HEK293 (cell line): ENCODE measurements at regions not wholly inside any gene's neighbourhood (a gene's known extent, or its start where the extent isn't known, plus 50 kb on each side); places are given as distances from the start of the nearest gene placed in this dataset.
"Not testable (repeated sequence)": the region's sequence is repeated elsewhere in the genome, so short reads cannot be mapped to it uniquely, and the experiment has no call there.

Experiments
- CTCF ChIA-PET: fragments of 350-600 bp; formaldehyde crosslinking; extraction: SDS; loops from one replicate; lab custom pipeline; 2021; ENCODE audit warnings: antibody characterized with exemption; lab: Yijun Ruan, JAX
- POLR2A ChIA-PET: fragments of 300-600 bp; formaldehyde crosslinking; extraction: SDS; loops from one replicate; lab custom pipeline; 2020; ENCODE audit warnings: antibody characterized with exemption, inconsistent platforms; lab: Yijun Ruan, JAX
- H3K27ac ChIP-seq: fragments of 200-500 bp; sonication (Bioruptor generic); 2 replicates; pipeline ENCODE4 v1.5.1; 2014; ENCODE audit warnings: low read depth, low read length, control low read depth, inconsistent platforms; ENCODE audit errors: extremely low read depth
- H3K36me3 ChIP-seq, 2 experiments: fragments of 200-500 bp in 1 of 2; sonication (Bioruptor generic) in 1 of 2; 1 replicate in 1 of 2; 2 replicates in 1 of 2; pipeline ENCODE4 v1.5.1; 2014 to 2017; ENCODE audit warnings: inconsistent platforms in 2 of 2, low read length in 2 of 2; ENCODE audit not compliant: control insufficient read depth in 2 of 2, insufficient read depth in 1 of 2
- H3K4me1 ChIP-seq: fragments of 200-500 bp; sonication (Bioruptor generic); 2 replicates; pipeline ENCODE4 v1.5.1; 2014; ENCODE audit warnings: mild to moderate bottlenecking, low read length, inconsistent platforms; ENCODE audit not compliant: control insufficient read depth, insufficient read depth
- H3K4me3 ChIP-seq: 2 replicates; pipeline ENCODE4 v1.5.1; 2011; ENCODE audit warnings: low read depth, mild to moderate bottlenecking, control low read depth, low read length, moderate library complexity
- H3K9me3 ChIP-seq: fragments of 200-500 bp; sonication (Bioruptor generic); 2 replicates; pipeline ENCODE4 v1.5.1; 2014; ENCODE audit warnings: low read depth, low read length, inconsistent platforms; ENCODE audit not compliant: control insufficient read depth, insufficient read depth
- ZBTB1 ChIP-seq: fragments of 450-650 bp; formaldehyde crosslinking; IDR thresholded peaks from 2 replicates; pipeline ENCODE4 v1.5.1; 2016; ENCODE audit warnings: missing biosample characterization, missing genetic modification characterization
- ZBTB8A ChIP-seq: fragments of 450-650 bp; formaldehyde crosslinking; IDR thresholded peaks from 2 replicates; pipeline ENCODE4 v1.5.1; 2016; ENCODE audit warnings: missing biosample characterization, missing genetic modification characterization
- ZNF121 ChIP-seq: fragments of 450-650 bp; formaldehyde crosslinking; IDR thresholded peaks from 2 replicates; pipeline ENCODE4 v1.5.1; 2016; ENCODE audit warnings: missing biosample characterization, missing genetic modification characterization
- ZNF140 ChIP-seq: fragments of 450-650 bp; formaldehyde crosslinking; IDR thresholded peaks from 2 replicates; pipeline ENCODE4 v1.5.1; 2016; ENCODE audit warnings: missing biosample characterization, missing genetic modification characterization
- ZNF146 ChIP-seq: fragments of 450-650 bp; formaldehyde crosslinking; IDR thresholded peaks from 2 replicates; pipeline ENCODE4 v1.5.1; 2016; ENCODE audit warnings: missing biosample characterization, missing genetic modification characterization
- ZNF394 ChIP-seq: fragments of 450-650 bp; formaldehyde crosslinking; IDR thresholded peaks from 2 replicates; pipeline ENCODE4 v1.5.1; 2016; ENCODE audit warnings: missing biosample characterization, missing genetic modification characterization, mild to moderate bottlenecking, moderate library complexity, borderline replicate concordance
- ZNF426 ChIP-seq: fragments of 450-650 bp; formaldehyde crosslinking; IDR thresholded peaks from 2 replicates; pipeline ENCODE4 v1.5.1; 2017; ENCODE audit warnings: missing biosample characterization, missing genetic modification characterization, mild to moderate bottlenecking, inconsistent platforms, moderate library complexity
- ZNF510 ChIP-seq: fragments of 450-650 bp; formaldehyde crosslinking; IDR thresholded peaks from 2 replicates; pipeline ENCODE4 v1.5.1; 2018; ENCODE audit warnings: mild to moderate bottlenecking, missing genetic modification characterization, missing biosample characterization; ENCODE audit not compliant: insufficient replicate concordance
- ZNF529 ChIP-seq: fragments of 450-650 bp; formaldehyde crosslinking; IDR thresholded peaks from 2 replicates; pipeline ENCODE4 v1.5.1; 2017; ENCODE audit warnings: missing genetic modification characterization, missing biosample characterization; ENCODE audit not compliant: insufficient replicate concordance
- ZNF555 ChIP-seq: fragments of 450-650 bp; formaldehyde crosslinking; conservative IDR thresholded peaks from 2 replicates; pipeline ENCODE4 v1.5.1; 2017; ENCODE audit warnings: missing biosample characterization, mild to moderate bottlenecking, missing genetic modification characterization, inconsistent platforms
- ZNF558 ChIP-seq: fragments of 450-650 bp; formaldehyde crosslinking; IDR thresholded peaks from 2 replicates; pipeline ENCODE4 v1.5.1; 2016; ENCODE audit warnings: missing biosample characterization, missing genetic modification characterization
- ZNF560 ChIP-seq: fragments of 450-650 bp; formaldehyde crosslinking; IDR thresholded peaks from 2 replicates; pipeline ENCODE4 v1.5.1; 2017; ENCODE audit warnings: missing biosample characterization, missing genetic modification characterization, borderline replicate concordance
- ZNF561 ChIP-seq: fragments of 450-650 bp; IDR thresholded peaks from 2 replicates; pipeline ENCODE4 v1.5.1; 2018; ENCODE audit warnings: missing biosample characterization, missing genetic modification characterization, borderline replicate concordance
- ZNF654 ChIP-seq: fragments of 450-650 bp; formaldehyde crosslinking; IDR thresholded peaks from 2 replicates; pipeline ENCODE4 v1.5.1; 2016; ENCODE audit warnings: low read depth, missing biosample characterization, missing genetic modification characterization
- ZNF677 ChIP-seq: fragments of 450-650 bp; IDR thresholded peaks from 2 replicates; pipeline ENCODE4 v1.5.0; 2018; ENCODE audit warnings: missing biosample characterization, mild to moderate bottlenecking, missing genetic modification characterization, moderate library complexity
- TF ChIP-seq, protein P1 (sequence below): fragments of 450-650 bp; formaldehyde crosslinking; IDR thresholded peaks from 2 replicates; pipeline ENCODE4 v1.5.1; 2016; ENCODE audit warnings: missing biosample characterization, missing genetic modification characterization
- TF ChIP-seq, protein P2 (sequence below): fragments of 450-650 bp; formaldehyde crosslinking; IDR thresholded peaks from 2 replicates; pipeline ENCODE4 v1.5.1; 2016; ENCODE audit warnings: missing biosample characterization, missing genetic modification characterization
- TF ChIP-seq, protein P3 (sequence below): fragments of 450-650 bp; formaldehyde crosslinking; IDR thresholded peaks from 2 replicates; pipeline ENCODE4 v1.5.1; 2016; ENCODE audit warnings: missing biosample characterization, missing genetic modification characterization
- TF ChIP-seq, protein P4 (sequence below): fragments of 450-650 bp; formaldehyde crosslinking; IDR thresholded peaks from 2 replicates; pipeline ENCODE4 v1.5.1; 2016; ENCODE audit warnings: missing biosample characterization, missing genetic modification characterization, low read depth
- TF ChIP-seq, protein P5 (sequence below): fragments of 450-650 bp; formaldehyde crosslinking; IDR thresholded peaks from 2 replicates; pipeline ENCODE4 v1.5.1; 2016; ENCODE audit warnings: missing biosample characterization, missing genetic modification characterization
- TF ChIP-seq, protein P6 (sequence below): fragments of 450-650 bp; formaldehyde crosslinking; IDR thresholded peaks from 2 replicates; pipeline ENCODE4 v1.5.1; 2016; ENCODE audit warnings: missing biosample characterization, missing genetic modification characterization

DNA sequence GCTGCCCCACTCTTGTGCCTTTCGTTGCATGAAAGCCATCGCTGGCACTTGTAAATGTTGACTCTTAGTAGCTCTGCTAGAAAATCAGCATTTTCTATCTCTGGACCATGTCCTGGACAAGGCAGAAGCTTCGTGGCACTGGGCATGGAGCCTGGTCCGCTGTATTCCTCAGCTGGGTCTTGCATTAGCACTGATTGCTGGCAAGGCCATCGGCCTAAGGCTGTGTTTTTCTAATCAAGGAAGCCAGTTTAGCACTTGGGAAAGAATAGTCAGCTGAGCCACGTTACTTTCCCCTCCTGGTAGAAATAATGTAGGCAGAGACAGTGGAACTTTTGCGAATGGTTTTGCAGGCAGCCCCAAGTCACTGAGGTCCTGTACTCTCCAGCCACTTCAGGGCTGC, 180.2 kb upstream of the EOLA2 start (continued):
- TF ChIP-seq, protein P1, sequence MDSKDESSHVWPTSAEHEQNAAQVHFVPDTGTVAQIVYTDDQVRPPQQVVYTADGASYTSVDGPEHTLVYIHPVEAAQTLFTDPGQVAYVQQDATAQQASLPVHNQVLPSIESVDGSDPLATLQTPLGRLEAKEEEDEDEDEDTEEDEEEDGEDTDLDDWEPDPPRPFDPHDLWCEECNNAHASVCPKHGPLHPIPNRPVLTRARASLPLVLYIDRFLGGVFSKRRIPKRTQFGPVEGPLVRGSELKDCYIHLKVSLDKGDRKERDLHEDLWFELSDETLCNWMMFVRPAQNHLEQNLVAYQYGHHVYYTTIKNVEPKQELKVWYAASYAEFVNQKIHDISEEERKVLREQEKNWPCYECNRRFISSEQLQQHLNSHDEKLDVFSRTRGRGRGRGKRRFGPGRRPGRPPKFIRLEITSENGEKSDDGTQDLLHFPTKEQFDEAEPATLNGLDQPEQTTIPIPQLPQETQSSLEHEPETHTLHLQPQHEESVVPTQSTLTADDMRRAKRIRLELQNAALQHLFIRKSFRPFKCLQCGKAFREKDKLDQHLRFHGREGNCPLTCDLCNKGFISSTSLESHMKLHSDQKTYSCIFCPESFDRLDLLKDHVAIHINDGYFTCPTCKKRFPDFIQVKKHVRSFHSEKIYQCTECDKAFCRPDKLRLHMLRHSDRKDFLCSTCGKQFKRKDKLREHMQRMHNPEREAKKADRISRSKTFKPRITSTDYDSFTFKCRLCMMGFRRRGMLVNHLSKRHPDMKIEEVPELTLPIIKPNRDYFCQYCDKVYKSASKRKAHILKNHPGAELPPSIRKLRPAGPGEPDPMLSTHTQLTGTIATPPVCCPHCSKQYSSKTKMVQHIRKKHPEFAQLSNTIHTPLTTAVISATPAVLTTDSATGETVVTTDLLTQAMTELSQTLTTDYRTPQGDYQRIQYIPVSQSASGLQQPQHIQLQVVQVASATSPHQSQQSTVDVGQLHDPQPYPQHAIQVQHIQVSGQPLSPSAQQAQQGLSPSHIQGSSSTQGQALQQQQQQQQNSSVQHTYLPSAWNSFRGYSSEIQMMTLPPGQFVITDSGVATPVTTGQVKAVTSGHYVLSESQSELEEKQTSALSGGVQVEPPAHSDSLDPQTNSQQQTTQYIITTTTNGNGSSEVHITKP (tag by site-specific recombination), result no peak
- TF ChIP-seq, protein P2, sequence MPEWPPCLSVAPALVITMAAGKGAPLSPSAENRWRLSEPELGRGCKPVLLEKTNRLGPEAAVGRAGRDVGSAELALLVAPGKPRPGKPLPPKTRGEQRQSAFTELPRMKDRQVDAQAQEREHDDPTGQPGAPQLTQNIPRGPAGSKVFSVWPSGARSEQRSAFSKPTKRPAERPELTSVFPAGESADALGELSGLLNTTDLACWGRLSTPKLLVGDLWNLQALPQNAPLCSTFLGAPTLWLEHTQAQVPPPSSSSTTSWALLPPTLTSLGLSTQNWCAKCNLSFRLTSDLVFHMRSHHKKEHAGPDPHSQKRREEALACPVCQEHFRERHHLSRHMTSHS (tag by site-specific recombination), result no peak
- no peak for TF ChIP-seq ZNF677 (tag by site-specific recombination)
- TF ChIP-seq, protein P3, sequence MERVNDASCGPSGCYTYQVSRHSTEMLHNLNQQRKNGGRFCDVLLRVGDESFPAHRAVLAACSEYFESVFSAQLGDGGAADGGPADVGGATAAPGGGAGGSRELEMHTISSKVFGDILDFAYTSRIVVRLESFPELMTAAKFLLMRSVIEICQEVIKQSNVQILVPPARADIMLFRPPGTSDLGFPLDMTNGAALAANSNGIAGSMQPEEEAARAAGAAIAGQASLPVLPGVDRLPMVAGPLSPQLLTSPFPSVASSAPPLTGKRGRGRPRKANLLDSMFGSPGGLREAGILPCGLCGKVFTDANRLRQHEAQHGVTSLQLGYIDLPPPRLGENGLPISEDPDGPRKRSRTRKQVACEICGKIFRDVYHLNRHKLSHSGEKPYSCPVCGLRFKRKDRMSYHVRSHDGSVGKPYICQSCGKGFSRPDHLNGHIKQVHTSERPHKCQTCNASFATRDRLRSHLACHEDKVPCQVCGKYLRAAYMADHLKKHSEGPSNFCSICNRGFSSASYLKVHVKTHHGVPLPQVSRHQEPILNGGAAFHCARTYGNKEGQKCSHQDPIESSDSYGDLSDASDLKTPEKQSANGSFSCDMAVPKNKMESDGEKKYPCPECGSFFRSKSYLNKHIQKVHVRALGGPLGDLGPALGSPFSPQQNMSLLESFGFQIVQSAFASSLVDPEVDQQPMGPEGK (tag by site-specific recombination), result no peak
- TF ChIP-seq, protein P4, sequence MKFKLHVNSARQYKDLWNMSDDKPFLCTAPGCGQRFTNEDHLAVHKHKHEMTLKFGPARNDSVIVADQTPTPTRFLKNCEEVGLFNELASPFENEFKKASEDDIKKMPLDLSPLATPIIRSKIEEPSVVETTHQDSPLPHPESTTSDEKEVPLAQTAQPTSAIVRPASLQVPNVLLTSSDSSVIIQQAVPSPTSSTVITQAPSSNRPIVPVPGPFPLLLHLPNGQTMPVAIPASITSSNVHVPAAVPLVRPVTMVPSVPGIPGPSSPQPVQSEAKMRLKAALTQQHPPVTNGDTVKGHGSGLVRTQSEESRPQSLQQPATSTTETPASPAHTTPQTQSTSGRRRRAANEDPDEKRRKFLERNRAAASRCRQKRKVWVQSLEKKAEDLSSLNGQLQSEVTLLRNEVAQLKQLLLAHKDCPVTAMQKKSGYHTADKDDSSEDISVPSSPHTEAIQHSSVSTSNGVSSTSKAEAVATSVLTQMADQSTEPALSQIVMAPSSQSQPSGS (tag by site-specific recombination), result no peak
- TF ChIP-seq, all 188 proteins: peak for 0

DNA sequence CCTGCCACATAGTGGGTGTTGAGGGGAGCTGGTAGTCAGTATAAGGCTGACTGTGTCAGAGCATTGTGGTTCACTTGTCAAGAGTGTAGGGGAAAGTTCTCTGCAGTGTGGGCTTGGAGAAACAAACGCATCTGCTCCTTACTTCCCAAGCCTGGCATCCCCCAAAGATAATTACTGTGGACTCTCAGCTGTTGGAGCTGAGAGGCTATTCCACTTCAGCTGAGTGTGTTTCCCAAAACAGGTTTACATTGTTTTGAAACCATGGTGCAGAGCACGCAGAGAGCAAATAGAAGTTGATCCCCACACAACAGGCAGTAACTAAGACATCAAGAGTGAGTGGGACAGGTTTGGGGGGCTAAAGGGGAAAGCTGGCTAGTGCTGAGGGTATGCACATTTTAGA, 181.0 kb upstream of the EOLA2 start:
- Histone ChIP-seq H3K9me3 (no peaks in the 10 kb centered on the region), H3K27ac (no peak overlapping the region), H3K4me3 (no peak overlapping the region), H3K36me3 (no peaks in the 10 kb centered on the region), H3K4me1 (no peaks in the 10 kb centered on the region)
- CTCF ChIA-PET, result no interaction called here
- no peak for TF ChIP-seq ZNF146 (tag by site-specific recombination)
- TF ChIP-seq ZNF561 (tag by site-specific recombination), result no peak
- TF ChIP-seq ZNF121 (tag by site-specific recombination), result no peak
- POLR2A ChIA-PET, result no interaction called here

DNA sequence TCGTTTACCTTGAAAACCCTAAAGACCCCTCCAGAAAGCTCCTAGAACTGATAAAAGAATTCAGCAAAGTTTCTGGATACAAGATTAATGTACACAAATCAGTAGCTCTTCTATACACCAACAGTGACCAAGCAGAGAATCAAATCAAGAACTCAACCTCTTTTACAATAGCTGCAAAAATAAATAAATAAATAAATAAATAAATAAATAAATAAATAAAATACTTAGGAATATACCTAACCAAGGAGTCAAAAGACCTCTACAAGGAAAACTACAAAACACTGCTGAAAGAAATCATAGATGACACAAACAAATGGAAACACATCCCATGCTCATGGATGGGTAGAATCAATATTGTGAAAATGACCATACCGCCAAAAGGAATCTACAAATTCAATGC, 186.8 kb upstream of the EOLA2 start:
- H3K4me1 ChIP-seq, POLR2A ChIA-PET, CTCF ChIA-PET, H3K9me3 ChIP-seq, H3K27ac ChIP-seq, H3K36me3 ChIP-seq, H3K4me3 ChIP-seq: not testable (repeated sequence)
- TF ChIP-seq ZNF560 (tag by site-specific recombination) (peak; percentile 51; the same call in 1 of the 2 replicates), ZNF555 (tag by site-specific recombination) (peak; percentile 92), ZNF510 (tag by site-specific recombination) (peak; percentile 51), ZNF558 (tag by site-specific recombination) (0 out of 2 replicates have a peak, but pooled peaks have one; percentile 16), ZNF426 (tag by site-specific recombination) (peak; percentile 93), ZNF394 (peak; percentile 88; the same call in 1 of the 2 replicates), ZBTB8A (tag by site-specific recombination) (peak; percentile 63), ZNF654 (tag by site-specific recombination) (peak; percentile 38), ZBTB1 (0 out of 2 replicates have a peak, but pooled peaks have one; percentile 25), ZNF140 (tag by site-specific recombination) (peak; percentile 80; the same call in 1 of the 2 replicates), ZNF529 (tag by site-specific recombination) (peak; percentile 57)
- TF ChIP-seq, protein P5, sequence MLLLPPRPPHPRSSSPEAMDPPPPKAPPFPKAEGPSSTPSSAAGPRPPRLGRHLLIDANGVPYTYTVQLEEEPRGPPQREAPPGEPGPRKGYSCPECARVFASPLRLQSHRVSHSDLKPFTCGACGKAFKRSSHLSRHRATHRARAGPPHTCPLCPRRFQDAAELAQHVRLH, result peak; percentile 61; the same call in 1 of the 2 replicates
- TF ChIP-seq, protein P6, sequence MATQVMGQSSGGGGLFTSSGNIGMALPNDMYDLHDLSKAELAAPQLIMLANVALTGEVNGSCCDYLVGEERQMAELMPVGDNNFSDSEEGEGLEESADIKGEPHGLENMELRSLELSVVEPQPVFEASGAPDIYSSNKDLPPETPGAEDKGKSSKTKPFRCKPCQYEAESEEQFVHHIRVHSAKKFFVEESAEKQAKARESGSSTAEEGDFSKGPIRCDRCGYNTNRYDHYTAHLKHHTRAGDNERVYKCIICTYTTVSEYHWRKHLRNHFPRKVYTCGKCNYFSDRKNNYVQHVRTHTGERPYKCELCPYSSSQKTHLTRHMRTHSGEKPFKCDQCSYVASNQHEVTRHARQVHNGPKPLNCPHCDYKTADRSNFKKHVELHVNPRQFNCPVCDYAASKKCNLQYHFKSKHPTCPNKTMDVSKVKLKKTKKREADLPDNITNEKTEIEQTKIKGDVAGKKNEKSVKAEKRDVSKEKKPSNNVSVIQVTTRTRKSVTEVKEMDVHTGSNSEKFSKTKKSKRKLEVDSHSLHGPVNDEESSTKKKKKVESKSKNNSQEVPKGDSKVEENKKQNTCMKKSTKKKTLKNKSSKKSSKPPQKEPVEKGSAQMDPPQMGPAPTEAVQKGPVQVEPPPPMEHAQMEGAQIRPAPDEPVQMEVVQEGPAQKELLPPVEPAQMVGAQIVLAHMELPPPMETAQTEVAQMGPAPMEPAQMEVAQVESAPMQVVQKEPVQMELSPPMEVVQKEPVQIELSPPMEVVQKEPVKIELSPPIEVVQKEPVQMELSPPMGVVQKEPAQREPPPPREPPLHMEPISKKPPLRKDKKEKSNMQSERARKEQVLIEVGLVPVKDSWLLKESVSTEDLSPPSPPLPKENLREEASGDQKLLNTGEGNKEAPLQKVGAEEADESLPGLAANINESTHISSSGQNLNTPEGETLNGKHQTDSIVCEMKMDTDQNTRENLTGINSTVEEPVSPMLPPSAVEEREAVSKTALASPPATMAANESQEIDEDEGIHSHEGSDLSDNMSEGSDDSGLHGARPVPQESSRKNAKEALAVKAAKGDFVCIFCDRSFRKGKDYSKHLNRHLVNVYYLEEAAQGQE, result peak; percentile 64; the same call in 1 of the 2 replicates
